Osteoblast (primary cell): ENCODE measurements at regions not wholly inside any gene's neighbourhood (a gene's known extent, or its start where the extent isn't known, plus 50 kb on each side); places are given as distances from the start of the nearest gene placed in this dataset.

Experiments used
- DNase-seq: peaks from one replicate; pipeline ENCODE4 v3.0.0; 2011; ENCODE audit warnings: low spot score, mixed read lengths; ENCODE audit not compliant: insufficient read length; ENCODE audit errors: missing footprints
- H2AFZ ChIP-seq: 2 replicates; pipeline ENCODE4 v1.6.0; 2011; ENCODE audit warnings: mild to moderate bottlenecking, low read length
- H3K27ac ChIP-seq: 2 replicates; pipeline ENCODE4 v1.5.1; 2011; ENCODE audit warnings: mild to moderate bottlenecking, low read depth, low read length, moderate library complexity
- H3K27me3 ChIP-seq: 2 replicates; pipeline ENCODE4 v1.6.0; 2012; ENCODE audit warnings: mild to moderate bottlenecking, control low read depth, inconsistent platforms, low read length, moderate library complexity; ENCODE audit not compliant: insufficient read depth
- H3K36me3 ChIP-seq: 2 replicates; pipeline ENCODE4 v1.5.1; 2011; ENCODE audit warnings: mild to moderate bottlenecking, low read length, control low read depth, moderate library complexity; ENCODE audit not compliant: insufficient read depth
- H3K4me1 ChIP-seq: 2 replicates; pipeline ENCODE4 v1.5.1; 2011; ENCODE audit warnings: mild to moderate bottlenecking, low read length, control low read depth, moderate library complexity; ENCODE audit not compliant: insufficient read depth
- H3K4me2 ChIP-seq: 2 replicates; pipeline ENCODE4 v1.6.0; 2011; ENCODE audit warnings: mild to moderate bottlenecking, low read length; ENCODE audit not compliant: insufficient read depth
- H3K4me3 ChIP-seq: fragments of 200-600 bp; sonication (generic); 3 replicates; pipeline ENCODE4 v1.5.1; 2012; ENCODE audit warnings: mild to moderate bottlenecking, low read length, inconsistent platforms; ENCODE audit not compliant: insufficient read depth
- H3K79me2 ChIP-seq: 2 replicates; pipeline ENCODE4 v1.6.0; 2012; ENCODE audit warnings: mild to moderate bottlenecking, low read length, control low read depth, inconsistent platforms; ENCODE audit not compliant: insufficient read depth
- H3K9me3 ChIP-seq: 2 replicates; pipeline ENCODE4 v1.5.1; 2011; ENCODE audit warnings: low read depth, low read length, control low read depth
- H4K20me1 ChIP-seq: 2 replicates; pipeline ENCODE4 v1.6.0; 2012; ENCODE audit warnings: mild to moderate bottlenecking, low read length, control low read depth; ENCODE audit not compliant: insufficient read depth
- TF ChIP-seq, protein P1 (sequence below): IDR thresholded peaks from 2 replicates; pipeline ENCODE4 v1.5.1; 2011; ENCODE audit warnings: mild to moderate bottlenecking, low read depth, low read length, moderate library complexity; ENCODE audit errors: extremely low read depth

DNA sequence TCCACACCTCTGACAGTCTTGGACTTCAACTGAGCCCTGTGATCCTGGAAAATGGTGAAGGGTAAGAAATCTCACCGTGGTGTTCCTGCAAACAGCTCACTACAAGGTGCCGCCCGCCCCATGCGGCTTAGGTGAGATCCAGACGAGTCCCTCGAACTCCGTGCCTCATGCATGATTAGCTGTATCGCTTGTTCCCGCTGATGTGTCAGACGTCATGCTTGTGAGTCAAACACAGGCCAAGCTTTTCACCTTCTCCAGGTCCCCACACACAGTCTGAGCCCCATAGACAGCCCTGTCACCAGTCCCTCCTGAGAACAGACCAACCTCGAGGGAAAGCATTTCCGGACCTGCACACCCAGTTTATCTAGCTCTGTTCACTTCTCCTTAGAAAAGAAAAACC is 740.5 kb downstream of the GALR1 start:
- no peaks in the 10 kb centered on the region for H3K79me2 ChIP-seq
- no peak for DNase-seq
- H3K27me3 ChIP-seq, result no peaks in the 10 kb centered on the region
- no peak overlapping the region for H3K4me2 ChIP-seq
- TF ChIP-seq, protein P1, sequence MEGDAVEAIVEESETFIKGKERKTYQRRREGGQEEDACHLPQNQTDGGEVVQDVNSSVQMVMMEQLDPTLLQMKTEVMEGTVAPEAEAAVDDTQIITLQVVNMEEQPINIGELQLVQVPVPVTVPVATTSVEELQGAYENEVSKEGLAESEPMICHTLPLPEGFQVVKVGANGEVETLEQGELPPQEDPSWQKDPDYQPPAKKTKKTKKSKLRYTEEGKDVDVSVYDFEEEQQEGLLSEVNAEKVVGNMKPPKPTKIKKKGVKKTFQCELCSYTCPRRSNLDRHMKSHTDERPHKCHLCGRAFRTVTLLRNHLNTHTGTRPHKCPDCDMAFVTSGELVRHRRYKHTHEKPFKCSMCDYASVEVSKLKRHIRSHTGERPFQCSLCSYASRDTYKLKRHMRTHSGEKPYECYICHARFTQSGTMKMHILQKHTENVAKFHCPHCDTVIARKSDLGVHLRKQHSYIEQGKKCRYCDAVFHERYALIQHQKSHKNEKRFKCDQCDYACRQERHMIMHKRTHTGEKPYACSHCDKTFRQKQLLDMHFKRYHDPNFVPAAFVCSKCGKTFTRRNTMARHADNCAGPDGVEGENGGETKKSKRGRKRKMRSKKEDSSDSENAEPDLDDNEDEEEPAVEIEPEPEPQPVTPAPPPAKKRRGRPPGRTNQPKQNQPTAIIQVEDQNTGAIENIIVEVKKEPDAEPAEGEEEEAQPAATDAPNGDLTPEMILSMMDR, result no peak
- no peaks in the 10 kb centered on the region for H3K36me3 ChIP-seq
- no peak overlapping the region for H3K4me3 ChIP-seq
- no peaks in the 10 kb centered on the region for H4K20me1 ChIP-seq
- H2AFZ ChIP-seq, result no peak overlapping the region
- H3K9me3 ChIP-seq, result no peaks in the 10 kb centered on the region
- H3K27ac ChIP-seq, result no peak overlapping the region
- H3K4me1 ChIP-seq, result no peaks in the 10 kb centered on the region

DNA sequence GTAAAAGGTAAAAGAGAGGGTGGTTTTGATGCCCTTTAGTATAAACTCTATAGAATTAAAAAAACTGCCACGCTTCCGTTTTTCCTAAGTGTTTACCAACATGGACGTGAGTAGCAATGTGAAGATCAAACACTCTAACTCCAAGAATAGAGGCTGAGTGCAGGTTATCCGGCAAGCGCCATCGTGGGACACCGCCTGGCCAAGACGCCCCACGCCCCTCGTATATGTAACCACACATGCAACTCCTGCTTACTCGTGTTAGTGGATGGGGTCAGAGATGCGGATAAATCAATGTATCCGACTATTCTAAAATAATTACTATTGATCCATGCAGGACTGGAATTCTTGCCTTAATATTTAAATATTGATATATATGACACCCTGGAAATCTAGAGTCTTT is 741.3 kb downstream of the GALR1 start:
- no peak overlapping the region for H2AFZ ChIP-seq
- no peaks in the 10 kb centered on the region for H3K4me1 ChIP-seq
- H3K79me2 ChIP-seq, result no peaks in the 10 kb centered on the region
- H3K27ac ChIP-seq, result no peak overlapping the region
- DNase-seq, result no peak
- TF ChIP-seq, protein P1, result no peak
- H3K4me3 ChIP-seq, result no peak overlapping the region
- no peaks in the 10 kb centered on the region for H4K20me1 ChIP-seq
- no peaks in the 10 kb centered on the region for H3K36me3 ChIP-seq
- no peak overlapping the region for H3K4me2 ChIP-seq
- H3K27me3 ChIP-seq, result no peaks in the 10 kb centered on the region
- no peaks in the 10 kb centered on the region for H3K9me3 ChIP-seq

- Histone ChIP-seq H3K4me2 (no peak overlapping the region), H3K36me3 (no peaks in the 10 kb centered on the region), H3K27ac (no peak overlapping the region), H3K27me3 (no peaks in the 10 kb centered on the region), H4K20me1 (no peaks in the 10 kb centered on the region), H3K4me3 (no peak overlapping the region), H3K9me3 (no peaks in the 10 kb centered on the region), H3K4me1 (no peaks in the 10 kb centered on the region), H3K79me2 (no peaks in the 10 kb centered on the region), H2AFZ (no peak overlapping the region)
- TF ChIP-seq, protein P1, result no peak
- DNase-seq, result no peak
Observed at GRCh38 chr18:77992057-77992456, 742.4 kb downstream of the GALR1 start.

- Histone ChIP-seq H4K20me1 (no peaks in the 10 kb centered on the region), H3K4me1 (no peaks in the 10 kb centered on the region), H3K4me2 (no peak overlapping the region), H3K4me3 (no peak overlapping the region), H3K9me3 (no peaks in the 10 kb centered on the region), H2AFZ (no peak overlapping the region), H3K79me2 (no peaks in the 10 kb centered on the region), H3K36me3 (no peaks in the 10 kb centered on the region), H3K27ac (no peak overlapping the region), H3K27me3 (no peaks in the 10 kb centered on the region)
- TF ChIP-seq, protein P1, result no peak
- no peak for DNase-seq
Observed at GRCh38 chr18:77993188-77993981, 743.7 kb downstream of the GALR1 start.
